ENCODE measurements at regions not wholly inside any gene's neighbourhood (a gene's known extent, or its start where the extent isn't known, plus 50 kb on each side); places are given as distances from the start of the nearest gene placed in this dataset.
"Not testable (repeated sequence)": the region's sequence is repeated elsewhere in the genome, so short reads cannot be mapped to it uniquely, and the experiment has no call there.

DNA sequence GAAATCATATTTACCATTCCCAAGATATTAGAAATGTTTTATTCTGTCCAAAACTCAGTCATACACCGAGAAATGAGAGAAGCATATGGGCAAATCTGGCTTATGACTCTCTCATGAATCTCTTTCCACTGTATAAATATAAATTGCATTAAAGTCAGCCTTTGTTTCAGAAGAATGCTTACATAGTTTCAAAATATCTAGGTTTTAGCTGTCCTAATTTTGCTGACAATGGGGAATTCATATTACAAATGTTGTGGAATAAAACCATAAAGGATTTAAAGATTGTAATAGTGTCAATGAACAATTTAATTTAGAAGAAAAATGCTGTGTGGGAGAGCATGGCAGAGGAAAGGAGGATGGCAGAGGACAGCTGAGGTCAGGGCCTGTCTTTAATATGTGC is 185.0 kb upstream of the THSD7A start:
- H3K36me3 ChIP-seq (ENCODE audit: insufficient read depth): no peaks in the 10 kb centered on the region
- no peaks in the 10 kb centered on the region for H3K27me3 ChIP-seq (ENCODE audit: insufficient read depth)
- DNase-seq (ENCODE audit: low spot score): no peak
- no peaks in the 10 kb centered on the region for H3K79me2 ChIP-seq (replicated peaks; ENCODE audit: insufficient read depth)
- no peak overlapping the region for H3K4me3 ChIP-seq
- no peaks in the 10 kb centered on the region for H3F3A ChIP-seq (replicated peaks; ENCODE audit: low read depth)
- Mint-ChIP-seq H3K36me3 (ENCODE audit: low read depth) (no peaks in the 10 kb centered on the region), H3K27me3 (ENCODE audit: insufficient read depth, low read depth, poor library complexity) (peaks cover 2% of the 10 kb centered on the region), H3K4me3 (no peak overlapping the region), H3K9me3 (no peaks in the 10 kb centered on the region), H3K4me1 (no peaks in the 10 kb centered on the region), H3K27ac (no peak overlapping the region)
- TF ChIP-seq JUNB (IDR thresholded peaks at IDR 0.05; ENCODE audit: unreplicated experiment) (no peak), EZH2 (IDR thresholded peaks at IDR 0.05; ENCODE audit: low read depth, unreplicated experiment) (no peak), EZH2phosphoT487 (IDR thresholded peaks at IDR 0.05; ENCODE audit: unreplicated experiment) (no peak), CREB1 (CRISPR knock-in tag; IDR thresholded peaks at IDR 0.05; ENCODE audit: low read depth) (no peak), ZNF331 (CRISPR knock-in tag; IDR thresholded peaks at IDR 0.05; ENCODE audit: low read depth) (no peak), POLR2AphosphoS5 (IDR thresholded peaks at IDR 0.05; ENCODE audit: low read depth) (no peak), ETS1 (IDR thresholded peaks at IDR 0.05) (no peak)
- TF ChIP-seq, protein P1, sequence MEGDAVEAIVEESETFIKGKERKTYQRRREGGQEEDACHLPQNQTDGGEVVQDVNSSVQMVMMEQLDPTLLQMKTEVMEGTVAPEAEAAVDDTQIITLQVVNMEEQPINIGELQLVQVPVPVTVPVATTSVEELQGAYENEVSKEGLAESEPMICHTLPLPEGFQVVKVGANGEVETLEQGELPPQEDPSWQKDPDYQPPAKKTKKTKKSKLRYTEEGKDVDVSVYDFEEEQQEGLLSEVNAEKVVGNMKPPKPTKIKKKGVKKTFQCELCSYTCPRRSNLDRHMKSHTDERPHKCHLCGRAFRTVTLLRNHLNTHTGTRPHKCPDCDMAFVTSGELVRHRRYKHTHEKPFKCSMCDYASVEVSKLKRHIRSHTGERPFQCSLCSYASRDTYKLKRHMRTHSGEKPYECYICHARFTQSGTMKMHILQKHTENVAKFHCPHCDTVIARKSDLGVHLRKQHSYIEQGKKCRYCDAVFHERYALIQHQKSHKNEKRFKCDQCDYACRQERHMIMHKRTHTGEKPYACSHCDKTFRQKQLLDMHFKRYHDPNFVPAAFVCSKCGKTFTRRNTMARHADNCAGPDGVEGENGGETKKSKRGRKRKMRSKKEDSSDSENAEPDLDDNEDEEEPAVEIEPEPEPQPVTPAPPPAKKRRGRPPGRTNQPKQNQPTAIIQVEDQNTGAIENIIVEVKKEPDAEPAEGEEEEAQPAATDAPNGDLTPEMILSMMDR (conservative IDR thresholded peaks at IDR 0.05; ENCODE audit: low read depth in 2 of 2): no peak
- no peak overlapping the region for H3K4me2 ChIP-seq
- H3K4me1 ChIP-seq (ENCODE audit: insufficient read depth): no peaks in the 10 kb centered on the region; the same call in 1 of the 2 replicates
- no peak for ATAC-seq
- H4K20me1 ChIP-seq (replicated peaks; ENCODE audit: insufficient read depth): no peaks in the 10 kb centered on the region
- no peaks in the 10 kb centered on the region for H3K9me2 ChIP-seq (ENCODE audit: insufficient read depth)
- H2AFZ ChIP-seq: no peak overlapping the region
- H3K27ac ChIP-seq (ENCODE audit: low read depth): no peak overlapping the region

- not testable (repeated sequence) for H3K27me3 Mint-ChIP-seq (ENCODE audit: insufficient read depth, low read depth, poor library complexity); ATAC-seq; H3K4me1 ChIP-seq (ENCODE audit: insufficient read depth); H3K9me3 Mint-ChIP-seq; H3K36me3 Mint-ChIP-seq (ENCODE audit: low read depth); H3K4me3 ChIP-seq; H3K27ac Mint-ChIP-seq; H3K27me3 ChIP-seq (ENCODE audit: insufficient read depth); H3K36me3 ChIP-seq (ENCODE audit: insufficient read depth); H3K27ac ChIP-seq (ENCODE audit: low read depth); H2AFZ ChIP-seq; H4K20me1 ChIP-seq (replicated peaks; ENCODE audit: insufficient read depth); H3K4me3 Mint-ChIP-seq; H3K4me2 ChIP-seq; DNase-seq (ENCODE audit: low spot score); H3K79me2 ChIP-seq (replicated peaks; ENCODE audit: insufficient read depth); H3F3A ChIP-seq (replicated peaks; ENCODE audit: low read depth); H3K9me2 ChIP-seq (ENCODE audit: insufficient read depth); H3K4me1 Mint-ChIP-seq
Observed at GRCh38 chr7:12022011-12022410, 189.1 kb upstream of the TMEM106B start.

GRCh38 chr7:12025246-12025645 is 185.8 kb upstream of the TMEM106B start:
- H3K4me3 Mint-ChIP-seq: no peak overlapping the region
- no peaks in the 10 kb centered on the region for H3K36me3 Mint-ChIP-seq (ENCODE audit: low read depth)
- Histone ChIP-seq H3K27ac (ENCODE audit: low read depth) (no peak overlapping the region), H3K4me2 (no peak overlapping the region), H3K9me2 (ENCODE audit: insufficient read depth) (no peaks in the 10 kb centered on the region), H2AFZ (no peak overlapping the region), H3F3A (replicated peaks; ENCODE audit: low read depth) (no peaks in the 10 kb centered on the region), H3K4me3 (no peak overlapping the region), H3K4me1 (ENCODE audit: insufficient read depth) (no peaks in the 10 kb centered on the region), H4K20me1 (replicated peaks; ENCODE audit: insufficient read depth) (no peaks in the 10 kb centered on the region), H3K79me2 (replicated peaks; ENCODE audit: insufficient read depth) (no peaks in the 10 kb centered on the region), H3K36me3 (ENCODE audit: insufficient read depth) (no peaks in the 10 kb centered on the region), H3K27me3 (ENCODE audit: insufficient read depth) (no peaks in the 10 kb centered on the region)
- peaks cover 4% of the 10 kb centered on the region; the same call in 2 of the 3 replicates for H3K4me1 Mint-ChIP-seq
- DNase-seq (ENCODE audit: low spot score) (no peak), ATAC-seq (no peak)
- no peak overlapping the region for H3K27ac Mint-ChIP-seq
- H3K9me3 Mint-ChIP-seq: no peaks in the 10 kb centered on the region
- H3K27me3 Mint-ChIP-seq (ENCODE audit: insufficient read depth, low read depth, poor library complexity): peaks cover 2% of the 10 kb centered on the region
- no peak for TF ChIP-seq ZNF331 (CRISPR knock-in tag; IDR thresholded peaks at IDR 0.05; ENCODE audit: low read depth)
- TF ChIP-seq, protein P1 (conservative IDR thresholded peaks at IDR 0.05; ENCODE audit: low read depth in 2 of 2): no peak
- no peak for TF ChIP-seq REST (IDR thresholded peaks at IDR 0.05; ENCODE audit: unreplicated experiment)
- TF ChIP-seq STAT1 (IDR thresholded peaks at IDR 0.05; ENCODE audit: unreplicated experiment): no peak
- TF ChIP-seq NANOG (IDR thresholded peaks at IDR 0.05; ENCODE audit: borderline replicate concordance): no peak
- no peak for TF ChIP-seq EZH2phosphoT487 (IDR thresholded peaks at IDR 0.05; ENCODE audit: unreplicated experiment)
